Loucy (cell line): ENCODE measurements at regions not wholly inside any gene's neighbourhood (a gene's known extent, or its start where the extent isn't known, plus 50 kb on each side); places are given as distances from the start of the nearest gene placed in this dataset.

Source experiments
- CTCF ChIP-seq: fragments of 200-600 bp; sonication (generic); conservative IDR thresholded peaks from 2 replicates; pipeline ENCODE4 v1.5.1; 2014; ENCODE audit warnings: mild to moderate bottlenecking, antibody characterized with exemption, low read length
- EZH2phosphoT487 ChIP-seq: fragments of 200-600 bp; IDR thresholded peaks from 2 replicates; pipeline ENCODE4 v1.6.1; 2018; ENCODE audit warnings: antibody characterized with exemption, mild to moderate bottlenecking, moderate library complexity, borderline replicate concordance

GRCh38 chr4:43992552-43992951 lies 456.1 kb downstream of the KCTD8 start:
- TF ChIP-seq EZH2phosphoT487 (no peak), CTCF (no peak)
